ENCODE measurements at regions not wholly inside any gene's neighbourhood (a gene's known extent, or its start where the extent isn't known, plus 50 kb on each side); places are given as distances from the start of the nearest gene placed in this dataset.

- Histone ChIP-seq H3K18ac (ENCODE audit: low read length) (no peak overlapping the region), H2BK15ac (replicated peaks; ENCODE audit: low read depth) (no peak overlapping the region), H3K27me3 (ENCODE audit: insufficient read depth, low read length, poor library complexity) (no peaks in the 10 kb centered on the region), H3K4ac (ENCODE audit: low read depth, low read length) (no peak overlapping the region), H3K56ac (ENCODE audit: low read length) (no peak overlapping the region), H2BK5ac (ENCODE audit: low read length) (no peak overlapping the region), H2BK120ac (ENCODE audit: low read depth, low read length) (no peak overlapping the region), H3K4me2 (ENCODE audit: low read length) (no peak overlapping the region), H3K4me1 (ENCODE audit: control insufficient read depth, low read depth, low read length) (no peaks in the 10 kb centered on the region), H3K4me3 (ENCODE audit: low read length) (no peak overlapping the region), H3K79me2 (ENCODE audit: control insufficient read depth, insufficient read depth, low read length) (no peaks in the 10 kb centered on the region), H3K27ac (ENCODE audit: low read depth, low read length) (no peak overlapping the region), H4K5ac (ENCODE audit: low read length) (no peak overlapping the region), H3K79me1 (ENCODE audit: low read length) (no peaks in the 10 kb centered on the region), H3K9ac (ENCODE audit: low read length) (no peak overlapping the region), H3K36me3 (ENCODE audit: control insufficient read depth, insufficient read depth, low read length) (no peaks in the 10 kb centered on the region), H4K8ac (ENCODE audit: low read depth, low read length) (no peak overlapping the region), H3K23ac (ENCODE audit: low read length) (no peak overlapping the region), H2AK5ac (ENCODE audit: low read length) (no peak overlapping the region)
- DNase-seq: no peak
Measured at GRCh38 chr5:118211606-118212005, 776.7 kb downstream of the DTWD2 start.

GRCh38 chr5:118208031-118208453 is 780.3 kb downstream of the DTWD2 start:
- Histone ChIP-seq H3K18ac (ENCODE audit: low read length) (no peak overlapping the region), H2BK120ac (ENCODE audit: low read depth, low read length) (no peak overlapping the region), H3K27me3 (ENCODE audit: insufficient read depth, low read length, poor library complexity) (no peaks in the 10 kb centered on the region), H3K4me3 (ENCODE audit: low read length) (no peak overlapping the region), H3K4me2 (ENCODE audit: low read length) (no peak overlapping the region), H3K36me3 (ENCODE audit: control insufficient read depth, insufficient read depth, low read length) (no peaks in the 10 kb centered on the region), H3K9ac (ENCODE audit: low read length) (no peak overlapping the region), H2BK15ac (replicated peaks; ENCODE audit: low read depth) (no peak overlapping the region), H4K8ac (ENCODE audit: low read depth, low read length) (no peak overlapping the region), H3K79me2 (ENCODE audit: control insufficient read depth, insufficient read depth, low read length) (no peaks in the 10 kb centered on the region), H3K56ac (ENCODE audit: low read length) (no peak overlapping the region), H2AK5ac (ENCODE audit: low read length) (no peak overlapping the region), H2BK5ac (ENCODE audit: low read length) (no peak overlapping the region), H3K23ac (ENCODE audit: low read length) (no peak overlapping the region), H3K4me1 (ENCODE audit: control insufficient read depth, low read depth, low read length) (no peaks in the 10 kb centered on the region), H3K27ac (ENCODE audit: low read depth, low read length) (no peak overlapping the region), H3K79me1 (ENCODE audit: low read length) (no peaks in the 10 kb centered on the region), H3K4ac (ENCODE audit: low read depth, low read length) (no peak overlapping the region), H4K5ac (ENCODE audit: low read length) (no peak overlapping the region)
- no CpG with 5 or more reads among the region's 23 CpGs for WGBS (ENCODE audit: extremely low coverage, insufficient coverage, low lambda C conversion rate)
- no peak for DNase-seq

GRCh38 chr5:118199801-118200200 is 788.5 kb downstream of the DTWD2 start:
- H3K56ac ChIP-seq (ENCODE audit: low read length): no peak overlapping the region
- no peaks in the 10 kb centered on the region for H3K27me3 ChIP-seq (ENCODE audit: insufficient read depth, low read length, poor library complexity)
- H4K8ac ChIP-seq (ENCODE audit: low read depth, low read length): no peak overlapping the region
- no peak overlapping the region for H3K9ac ChIP-seq (ENCODE audit: low read length)
- no peak overlapping the region for H3K18ac ChIP-seq (ENCODE audit: low read length)
- DNase-seq: no peak
- H2BK5ac ChIP-seq (ENCODE audit: low read length): no peak overlapping the region
- H3K4ac ChIP-seq (ENCODE audit: low read depth, low read length): no peak overlapping the region
- no peak overlapping the region for H3K23ac ChIP-seq (ENCODE audit: low read length)
- H3K79me1 ChIP-seq (ENCODE audit: low read length): no peaks in the 10 kb centered on the region
- no peak overlapping the region for H2AK5ac ChIP-seq (ENCODE audit: low read length)
- no peak overlapping the region for H4K5ac ChIP-seq (ENCODE audit: low read length)
- H3K4me3 ChIP-seq (ENCODE audit: low read length): no peak overlapping the region
- WGBS (ENCODE audit: extremely low coverage, insufficient coverage, low lambda C conversion rate): no CpG with 5 or more reads among the region's 2 CpGs
- H2BK120ac ChIP-seq (ENCODE audit: low read depth, low read length): no peak overlapping the region
- no peaks in the 10 kb centered on the region for H3K36me3 ChIP-seq (ENCODE audit: control insufficient read depth, insufficient read depth, low read length)
- no peak overlapping the region for H3K4me2 ChIP-seq (ENCODE audit: low read length)
- H3K79me2 ChIP-seq (ENCODE audit: control insufficient read depth, insufficient read depth, low read length): no peaks in the 10 kb centered on the region
- no peaks in the 10 kb centered on the region for H3K4me1 ChIP-seq (ENCODE audit: control insufficient read depth, low read depth, low read length)
- H3K27ac ChIP-seq (ENCODE audit: low read depth, low read length): no peak overlapping the region
- no peak overlapping the region for H2BK15ac ChIP-seq (replicated peaks; ENCODE audit: low read depth)

GRCh38 chr5:118196229-118196628 is 792.1 kb downstream of the DTWD2 start:
- H4K8ac ChIP-seq (ENCODE audit: low read depth, low read length): no peak overlapping the region
- no peak overlapping the region for H2BK120ac ChIP-seq (ENCODE audit: low read depth, low read length)
- H2AK5ac ChIP-seq (ENCODE audit: low read length): no peak overlapping the region
- no peaks in the 10 kb centered on the region for H3K27me3 ChIP-seq (ENCODE audit: insufficient read depth, low read length, poor library complexity)
- H3K4me2 ChIP-seq (ENCODE audit: low read length): no peak overlapping the region
- H3K79me2 ChIP-seq (ENCODE audit: control insufficient read depth, insufficient read depth, low read length): no peaks in the 10 kb centered on the region
- H3K4ac ChIP-seq (ENCODE audit: low read depth, low read length): no peak overlapping the region
- no peak overlapping the region for H2BK5ac ChIP-seq (ENCODE audit: low read length)
- no peak for DNase-seq
- no peaks in the 10 kb centered on the region for H3K79me1 ChIP-seq (ENCODE audit: low read length)
- H3K23ac ChIP-seq (ENCODE audit: low read length): no peak overlapping the region
- H3K56ac ChIP-seq (ENCODE audit: low read length): no peak overlapping the region
- H3K9ac ChIP-seq (ENCODE audit: low read length): no peak overlapping the region
- H3K4me3 ChIP-seq (ENCODE audit: low read length): no peak overlapping the region
- no peak overlapping the region for H2BK15ac ChIP-seq (replicated peaks; ENCODE audit: low read depth)
- no peak overlapping the region for H4K5ac ChIP-seq (ENCODE audit: low read length)
- no CpG with 5 or more reads among the region's 2 CpGs for WGBS (ENCODE audit: extremely low coverage, insufficient coverage, low lambda C conversion rate)
- no peaks in the 10 kb centered on the region for H3K36me3 ChIP-seq (ENCODE audit: control insufficient read depth, insufficient read depth, low read length)
- no peak overlapping the region for H3K27ac ChIP-seq (ENCODE audit: low read depth, low read length)
- no peak overlapping the region for H3K18ac ChIP-seq (ENCODE audit: low read length)
- H3K4me1 ChIP-seq (ENCODE audit: control insufficient read depth, low read depth, low read length): no peaks in the 10 kb centered on the region

- WGBS (ENCODE audit: extremely low coverage, insufficient coverage, low lambda C conversion rate): no CpG with 5 or more reads among the region's 4 CpGs
- Histone ChIP-seq H3K23ac (ENCODE audit: low read length) (no peak overlapping the region), H3K27ac (ENCODE audit: low read depth, low read length) (no peak overlapping the region)
Measured at GRCh38 chr5:118195211-118195610, 793.1 kb downstream of the DTWD2 start.

GRCh38 chr5:118193194-118193905 is 795.0 kb downstream of the DTWD2 start:
- Histone ChIP-seq H4K8ac (ENCODE audit: low read depth, low read length) (no peak overlapping the region), H2BK5ac (ENCODE audit: low read length) (no peak overlapping the region), H3K27ac (ENCODE audit: low read depth, low read length) (no peak overlapping the region), H3K56ac (ENCODE audit: low read length) (no peak overlapping the region), H2BK120ac (ENCODE audit: low read depth, low read length) (no peak overlapping the region), H3K23ac (ENCODE audit: low read length) (no peak overlapping the region), H3K4me1 (ENCODE audit: control insufficient read depth, low read depth, low read length) (no peaks in the 10 kb centered on the region), H3K79me1 (ENCODE audit: low read length) (no peaks in the 10 kb centered on the region), H3K4ac (ENCODE audit: low read depth, low read length) (no peak overlapping the region), H3K4me3 (ENCODE audit: low read length) (no peak overlapping the region), H3K27me3 (ENCODE audit: insufficient read depth, low read length, poor library complexity) (no peaks in the 10 kb centered on the region), H3K79me2 (ENCODE audit: control insufficient read depth, insufficient read depth, low read length) (no peaks in the 10 kb centered on the region), H3K9ac (ENCODE audit: low read length) (no peak overlapping the region), H2BK15ac (replicated peaks; ENCODE audit: low read depth) (no peak overlapping the region), H3K4me2 (ENCODE audit: low read length) (no peak overlapping the region), H3K18ac (ENCODE audit: low read length) (no peak overlapping the region), H4K5ac (ENCODE audit: low read length) (no peak overlapping the region), H2AK5ac (ENCODE audit: low read length) (no peak overlapping the region), H3K36me3 (ENCODE audit: control insufficient read depth, insufficient read depth, low read length) (no peaks in the 10 kb centered on the region)
- no peak for DNase-seq
- WGBS (ENCODE audit: extremely low coverage, insufficient coverage, low lambda C conversion rate): no CpG with 5 or more reads among the region's 2 CpGs

More at GRCh38 chr5:118195211-118195610, 793.1 kb downstream of the DTWD2 start:
- Histone ChIP-seq H2BK120ac (ENCODE audit: low read depth, low read length) (no peak overlapping the region), H3K79me1 (ENCODE audit: low read length) (no peaks in the 10 kb centered on the region), H3K4me1 (ENCODE audit: control insufficient read depth, low read depth, low read length) (no peaks in the 10 kb centered on the region), H2BK5ac (ENCODE audit: low read length) (no peak overlapping the region), H3K18ac (ENCODE audit: low read length) (no peak overlapping the region), H3K4me3 (ENCODE audit: low read length) (no peak overlapping the region), H2BK15ac (replicated peaks; ENCODE audit: low read depth) (no peak overlapping the region), H2AK5ac (ENCODE audit: low read length) (no peak overlapping the region), H3K9ac (ENCODE audit: low read length) (no peak overlapping the region), H3K79me2 (ENCODE audit: control insufficient read depth, insufficient read depth, low read length) (no peaks in the 10 kb centered on the region), H4K5ac (ENCODE audit: low read length) (no peak overlapping the region), H3K4ac (ENCODE audit: low read depth, low read length) (no peak overlapping the region), H3K56ac (ENCODE audit: low read length) (no peak overlapping the region), H4K8ac (ENCODE audit: low read depth, low read length) (no peak overlapping the region), H3K36me3 (ENCODE audit: control insufficient read depth, insufficient read depth, low read length) (no peaks in the 10 kb centered on the region), H3K4me2 (ENCODE audit: low read length) (no peak overlapping the region), H3K27me3 (ENCODE audit: insufficient read depth, low read length, poor library complexity) (no peaks in the 10 kb centered on the region)
- DNase-seq: no peak
